RWPE1 (cell line): ENCODE measurements at regions not wholly inside any gene's neighbourhood (a gene's known extent, or its start where the extent isn't known, plus 50 kb on each side); places are given as distances from the start of the nearest gene placed in this dataset.

Source experiments
- CTCF ChIA-PET: fragments of 350-600 bp; sonication (Branson Sonifier 250); formaldehyde crosslinking; extraction: SDS; loops from one replicate; lab custom pipeline; 2021; lab: Yijun Ruan, JAX
- POLR2A ChIA-PET: fragments of 400-600 bp; formaldehyde crosslinking; extraction: SDS; loops from one replicate; lab custom pipeline; 2020; ENCODE audit warnings: antibody characterized with exemption; ENCODE audit not compliant: low non-redundant PET; lab: Yijun Ruan, JAX
- DNase-seq: peaks from one replicate; pipeline ENCODE4 v3.0.0; 2012; ENCODE audit warnings: low spot score
- H3K27ac ChIP-seq: fragments of 450-650 bp; 2 replicates; pipeline ENCODE4 v1.5.1; 2017
- CTCF ChIP-seq: fragments of 450-650 bp; conservative IDR thresholded peaks from 2 replicates; pipeline ENCODE4 v1.5.1; 2017; ENCODE audit warnings: low read depth, mild to moderate bottlenecking

GRCh38 chr10:105540381-105540780 lies 899.3 kb downstream of the SORCS3 start:
- DNase-seq, result no peak
- TF ChIP-seq CTCF, result no peak
- no peak overlapping the region for H3K27ac ChIP-seq
- ChIA-PET CTCF (no interaction called here), POLR2A (no interaction called here)

- ChIA-PET POLR2A (no interaction called here), CTCF (no interaction called here)
- no peak for TF ChIP-seq CTCF
- DNase-seq, result no peak
- no peak overlapping the region for H3K27ac ChIP-seq
Measured at GRCh38 chr10:105538874-105539273, 897.8 kb downstream of the SORCS3 start.

- ChIA-PET CTCF (no interaction called here), POLR2A (no interaction called here)
- no peak for TF ChIP-seq CTCF
- no peak for DNase-seq
- H3K27ac ChIP-seq, result no peak overlapping the region
Measured at GRCh38 chr10:105535478-105535877, 894.4 kb downstream of the SORCS3 start.

DNA sequence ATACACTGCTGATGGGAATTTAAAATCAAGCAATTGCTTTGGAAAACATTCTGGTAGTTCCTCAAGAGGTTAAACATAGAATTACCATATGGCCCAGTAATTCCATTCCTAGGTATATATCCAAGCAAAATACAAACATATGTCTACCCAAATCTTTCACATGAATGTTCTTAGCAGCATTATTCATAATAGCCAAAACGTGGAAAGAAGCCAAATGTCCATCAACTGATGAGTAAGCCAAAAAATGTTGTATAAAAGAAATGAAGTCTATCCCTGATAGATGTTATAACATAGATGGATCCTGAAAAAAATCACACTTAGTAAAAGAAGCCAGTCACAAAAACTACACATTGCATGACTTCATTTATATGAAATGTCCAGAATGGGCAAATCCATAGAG lies 893.0 kb downstream of the SORCS3 start:
- ChIA-PET POLR2A (no interaction called here), CTCF (no interaction called here)
- no peak for DNase-seq
- no peak overlapping the region for H3K27ac ChIP-seq
- no peak for TF ChIP-seq CTCF

DNA sequence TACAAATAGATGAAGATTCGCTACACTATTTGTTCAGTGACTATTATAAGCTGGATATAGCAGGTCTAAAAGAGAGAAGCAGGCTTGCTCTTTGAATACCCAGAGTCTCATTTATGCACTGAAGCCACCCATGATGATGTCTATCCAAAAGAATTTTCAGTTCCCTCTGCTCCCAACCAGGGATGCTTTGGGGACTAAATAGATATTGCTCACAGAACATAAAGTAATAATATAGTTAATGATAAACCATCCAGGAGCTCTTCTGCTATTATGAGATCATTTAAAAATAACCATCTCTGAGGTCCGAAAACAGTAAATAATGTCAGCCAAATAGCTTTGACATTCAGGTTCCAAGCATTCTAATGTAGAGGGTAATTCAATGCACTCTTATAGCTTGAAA lies 875.4 kb downstream of the SORCS3 start:
- TF ChIP-seq CTCF, result no peak
- ChIA-PET POLR2A (no interaction called here), CTCF (no interaction called here)
- DNase-seq, result no peak
- H3K27ac ChIP-seq, result no peak overlapping the region

- ChIA-PET POLR2A (interaction anchor here (0.6 kb wide), 1 partner anchor 843 kb away, joined by 3 read pairs; no protein-coding TSS in a partner anchor), CTCF (no interaction called here)
- H3K27ac ChIP-seq, result no peak overlapping the region
- no peak for DNase-seq
- TF ChIP-seq CTCF, result no peak
Measured at GRCh38 chr10:105514106-105514505, 873.0 kb downstream of the SORCS3 start.

DNA sequence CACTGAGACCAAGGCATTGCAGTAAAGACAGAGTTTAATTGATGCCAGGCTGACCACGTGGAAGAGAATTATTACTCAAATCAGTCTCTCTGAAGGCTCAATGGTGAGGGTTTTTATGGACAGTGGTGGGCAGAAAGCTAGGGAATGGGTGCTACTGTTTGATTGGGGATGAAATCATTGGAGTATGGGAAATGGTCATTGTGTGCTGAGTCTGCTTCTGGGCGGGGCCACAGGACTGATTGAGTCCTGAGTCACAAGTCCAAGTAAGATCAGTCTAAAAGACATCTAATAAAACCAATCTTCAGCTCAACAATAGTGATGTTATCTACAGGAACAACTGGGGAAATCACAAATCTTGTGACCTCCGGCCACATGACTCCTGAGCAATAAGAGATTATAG lies 868.4 kb downstream of the SORCS3 start:
- TF ChIP-seq CTCF, result no peak
- H3K27ac ChIP-seq, result no peak overlapping the region
- ChIA-PET POLR2A (no interaction called here), CTCF (interaction anchor here (0.6 kb wide), 1 partner anchor 399 kb away, joined by 3 read pairs; no protein-coding TSS in a partner anchor)
- peak; percentile 3 for DNase-seq
